ENCODE measurements at regions not wholly inside any gene's neighbourhood (a gene's known extent, or its start where the extent isn't known, plus 50 kb on each side); places are given as distances from the start of the nearest gene placed in this dataset.

- Histone ChIP-seq H3K27ac (ENCODE audit: low read length) (no peak overlapping the region), H3K4me1 (ENCODE audit: control insufficient read depth, insufficient read depth, low read length) (no peaks in the 10 kb centered on the region), H3K36me3 (ENCODE audit: control insufficient read depth, insufficient read depth, low read length) (no peaks in the 10 kb centered on the region), H3K27me3 (ENCODE audit: control insufficient read depth, insufficient read depth, low read length) (no peaks in the 10 kb centered on the region), H3K9me3 (ENCODE audit: control insufficient read depth, insufficient read depth, low read depth, low read length) (no peaks in the 10 kb centered on the region), H3K4me3 (ENCODE audit: low read depth in 2 of 2, low read length in 2 of 2) (no peak overlapping the region)
- TF ChIP-seq POLR2AphosphoS5 (IDR thresholded peaks at IDR 0.05; ENCODE audit: low read depth, low read length), result no peak
- no peak for TF ChIP-seq SIN3A (IDR thresholded peaks at IDR 0.05; ENCODE audit: borderline replicate concordance, insufficient read depth, low read depth, low read length)
- TF ChIP-seq TCF7L2 (IDR thresholded peaks at IDR 0.05; ENCODE audit: low read depth, low read length), result no peak
- TF ChIP-seq REST (IDR thresholded peaks at IDR 0.05; ENCODE audit: insufficient read depth in 1 of 2, low read depth in 2 of 2, low read length in 1 of 2), result no peak
- no peak for TF ChIP-seq CTCF (IDR thresholded peaks at IDR 0.05)
- intact Hi-C loops (cut with micrococcal nuclease; ENCODE audit: unreplicated experiment) (no loop called here), in situ Hi-C loops (cut with HindIII; ENCODE audit: low pct_unique_long_range_greater_than_20kb, low sequenced_read_pairs) (no loop called here)
- no peak for DNase-seq (ENCODE audit: low read depth, low spot score)
- CTCF ChIA-PET, result no interaction called here
- ATAC-seq, result no peak
- BruUV-seq (replicated peaks), result no TSS peak
- POLR2A ChIA-PET, result no interaction called here
Measured at GRCh38 chr4:165738571-165738970, 134.5 kb upstream of the TLL1 start.

- DNase-seq (ENCODE audit: low read depth, low spot score), result no peak
- TF ChIP-seq TCF7L2 (IDR thresholded peaks at IDR 0.05; ENCODE audit: low read depth, low read length), result no peak
- TF ChIP-seq CTCF (IDR thresholded peaks at IDR 0.05), result no peak
- TF ChIP-seq REST (IDR thresholded peaks at IDR 0.05; ENCODE audit: insufficient read depth in 1 of 2, low read depth in 2 of 2, low read length in 1 of 2), result no peak
- TF ChIP-seq SIN3A (IDR thresholded peaks at IDR 0.05; ENCODE audit: borderline replicate concordance, insufficient read depth, low read depth, low read length), result no peak
- TF ChIP-seq POLR2AphosphoS5 (IDR thresholded peaks at IDR 0.05; ENCODE audit: low read depth, low read length), result no peak
- intact Hi-C loops (cut with micrococcal nuclease; ENCODE audit: unreplicated experiment) (no loop called here), in situ Hi-C loops (cut with HindIII; ENCODE audit: low pct_unique_long_range_greater_than_20kb, low sequenced_read_pairs) (no loop called here)
- ChIA-PET POLR2A (no interaction called here), CTCF (no interaction called here)
- ATAC-seq, result no peak
- H3K9me3 ChIP-seq (ENCODE audit: control insufficient read depth, insufficient read depth, low read depth, low read length), result no peaks in the 10 kb centered on the region
- H3K4me1 ChIP-seq (ENCODE audit: control insufficient read depth, insufficient read depth, low read length), result no peaks in the 10 kb centered on the region
- H3K4me3 ChIP-seq (ENCODE audit: low read depth in 2 of 2, low read length in 2 of 2), result no peak overlapping the region
- H3K27ac ChIP-seq (ENCODE audit: low read length), result no peak overlapping the region
- no peaks in the 10 kb centered on the region for H3K36me3 ChIP-seq (ENCODE audit: control insufficient read depth, insufficient read depth, low read length)
- H3K27me3 ChIP-seq (ENCODE audit: control insufficient read depth, insufficient read depth, low read length), result no peaks in the 10 kb centered on the region
- BruUV-seq (replicated peaks), result no TSS peak
Measured at GRCh38 chr4:165740911-165741310, 132.1 kb upstream of the TLL1 start.
